Calu3 (cell line): ENCODE measurements at regions not wholly inside any gene's neighbourhood (a gene's known extent, or its start where the extent isn't known, plus 50 kb on each side); places are given as distances from the start of the nearest gene placed in this dataset.

Experiments
- BruUV-seq: library from RNA; stranded (reverse); fragments of 400-500 nt; replicated peaks from 2 replicates; lab custom pipeline; 2021; lab: Mats Ljungman, UMichigan
- CTCF ChIA-PET: fragments of 300-600 bp; sonication (Branson Sonifier 250); formaldehyde crosslinking; loops from one replicate; lab custom pipeline; 2022; ENCODE audit warnings: antibody characterized with exemption; lab: Charles Lee
- DNase-seq: peaks from one replicate; pipeline ENCODE4 v3.0.0; 2022
- H3K27ac Mint-ChIP-seq: one replicate; pipeline ENCODE4 v1.8.0; 2022; ENCODE audit warnings: mixed read lengths; ENCODE audit not compliant: unreplicated experiment
- H3K27me3 Mint-ChIP-seq: one replicate; pipeline ENCODE4 v1.8.0; 2022; ENCODE audit warnings: mixed read lengths; ENCODE audit not compliant: unreplicated experiment
- H3K36me3 Mint-ChIP-seq: one replicate; pipeline ENCODE4 v1.8.0; 2022; ENCODE audit warnings: mild to moderate bottlenecking, moderate library complexity, mixed read lengths; ENCODE audit not compliant: insufficient read depth, unreplicated experiment
- H3K4me1 Mint-ChIP-seq: one replicate; pipeline ENCODE4 v1.8.0; 2022; ENCODE audit warnings: mild to moderate bottlenecking, low read depth, mixed read lengths; ENCODE audit not compliant: unreplicated experiment
- H3K4me3 Mint-ChIP-seq: one replicate; pipeline ENCODE4 v1.8.0; 2022; ENCODE audit warnings: mild to moderate bottlenecking, low read depth, moderate library complexity, mixed read lengths; ENCODE audit not compliant: unreplicated experiment
- H3K9me3 Mint-ChIP-seq: one replicate; pipeline ENCODE4 v1.8.0; 2022; ENCODE audit warnings: low read depth, mixed read lengths; ENCODE audit not compliant: unreplicated experiment
- intact Hi-C: fragments of 100-400 bp; cut with micrococcal nuclease; formaldehyde crosslinking; loops from one replicate; pipeline ENCODE4 v1.10.0; 2022; ENCODE audit not compliant: unreplicated experiment
- TF ChIP-seq, protein P1 (sequence below): fragments of 200-600 bp; IDR thresholded peaks from one replicate; pipeline ENCODE4 v1.8.0; 2022; ENCODE audit warnings: antibody characterized with exemption; ENCODE audit not compliant: unreplicated experiment

DNA sequence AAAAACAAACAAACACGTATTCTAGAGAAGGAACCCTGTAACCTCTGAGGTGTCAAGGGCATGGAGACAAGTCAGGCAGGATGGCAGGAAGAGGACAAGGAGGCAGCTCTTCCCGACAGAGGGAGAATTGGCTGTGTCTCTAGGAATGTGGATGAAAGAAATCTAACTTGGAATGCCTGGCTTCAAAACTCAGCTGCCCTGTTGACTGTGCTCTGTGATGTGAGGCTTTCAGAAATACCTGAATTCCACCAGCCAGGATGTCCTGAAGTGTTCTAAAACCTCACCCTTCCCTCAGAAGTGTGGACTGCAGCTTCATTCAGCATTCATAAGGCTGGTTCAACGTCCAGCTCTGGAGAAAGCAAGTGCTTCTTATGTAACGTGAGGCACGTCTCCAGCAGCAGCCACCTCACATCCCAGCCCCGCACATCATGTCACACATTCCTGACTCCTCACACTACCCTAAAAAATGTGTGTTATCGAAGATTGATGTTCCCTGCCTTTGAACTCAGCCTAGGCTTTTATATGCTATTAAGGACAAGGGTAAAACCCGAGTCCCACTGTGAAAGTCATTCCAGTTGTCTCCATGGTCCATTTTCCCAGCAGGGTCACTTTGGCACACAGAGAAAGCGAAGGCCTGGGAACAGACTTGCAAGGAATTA, 398.9 kb downstream of the ETS1 start:
- intact Hi-C loops: no loop called here
- Mint-ChIP-seq H3K36me3 (no peaks in the 10 kb centered on the region), H3K9me3 (peaks cover 9% of the 10 kb centered on the region), H3K27me3 (no peaks in the 10 kb centered on the region), H3K27ac (no peak overlapping the region), H3K4me1 (no peaks in the 10 kb centered on the region), H3K4me3 (no peak overlapping the region)
- TF ChIP-seq, protein P1, sequence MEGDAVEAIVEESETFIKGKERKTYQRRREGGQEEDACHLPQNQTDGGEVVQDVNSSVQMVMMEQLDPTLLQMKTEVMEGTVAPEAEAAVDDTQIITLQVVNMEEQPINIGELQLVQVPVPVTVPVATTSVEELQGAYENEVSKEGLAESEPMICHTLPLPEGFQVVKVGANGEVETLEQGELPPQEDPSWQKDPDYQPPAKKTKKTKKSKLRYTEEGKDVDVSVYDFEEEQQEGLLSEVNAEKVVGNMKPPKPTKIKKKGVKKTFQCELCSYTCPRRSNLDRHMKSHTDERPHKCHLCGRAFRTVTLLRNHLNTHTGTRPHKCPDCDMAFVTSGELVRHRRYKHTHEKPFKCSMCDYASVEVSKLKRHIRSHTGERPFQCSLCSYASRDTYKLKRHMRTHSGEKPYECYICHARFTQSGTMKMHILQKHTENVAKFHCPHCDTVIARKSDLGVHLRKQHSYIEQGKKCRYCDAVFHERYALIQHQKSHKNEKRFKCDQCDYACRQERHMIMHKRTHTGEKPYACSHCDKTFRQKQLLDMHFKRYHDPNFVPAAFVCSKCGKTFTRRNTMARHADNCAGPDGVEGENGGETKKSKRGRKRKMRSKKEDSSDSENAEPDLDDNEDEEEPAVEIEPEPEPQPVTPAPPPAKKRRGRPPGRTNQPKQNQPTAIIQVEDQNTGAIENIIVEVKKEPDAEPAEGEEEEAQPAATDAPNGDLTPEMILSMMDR: no peak
- no peak for DNase-seq
- CTCF ChIA-PET: no interaction called here
- BruUV-seq: no TSS peak

DNA sequence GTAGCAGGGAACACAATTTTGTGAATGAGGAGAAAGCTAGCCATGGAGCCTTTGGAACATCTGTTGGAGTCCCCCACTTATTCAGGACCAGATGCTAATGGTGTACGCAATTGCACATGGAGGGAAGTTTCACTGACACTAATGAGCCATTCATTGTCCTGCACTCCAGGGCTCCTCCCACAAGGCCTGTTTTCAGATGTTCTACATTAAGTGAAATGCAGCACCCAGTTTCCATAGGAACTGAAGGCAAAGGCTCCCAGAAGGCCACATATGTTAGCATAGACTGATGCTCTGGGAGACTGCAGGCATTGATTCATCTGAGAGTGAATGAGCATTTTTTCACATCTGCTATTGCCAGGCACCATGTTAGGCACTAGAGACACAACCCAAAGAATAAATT, 399.5 kb downstream of the ETS1 start:
- CTCF ChIA-PET: no interaction called here
- Mint-ChIP-seq H3K27ac (no peak overlapping the region), H3K4me3 (no peak overlapping the region), H3K4me1 (no peaks in the 10 kb centered on the region), H3K27me3 (no peaks in the 10 kb centered on the region), H3K9me3 (peaks cover 9% of the 10 kb centered on the region), H3K36me3 (no peaks in the 10 kb centered on the region)
- TF ChIP-seq, protein P1: no peak
- BruUV-seq: no TSS peak
- intact Hi-C loops: no loop called here
- DNase-seq: no peak

DNA sequence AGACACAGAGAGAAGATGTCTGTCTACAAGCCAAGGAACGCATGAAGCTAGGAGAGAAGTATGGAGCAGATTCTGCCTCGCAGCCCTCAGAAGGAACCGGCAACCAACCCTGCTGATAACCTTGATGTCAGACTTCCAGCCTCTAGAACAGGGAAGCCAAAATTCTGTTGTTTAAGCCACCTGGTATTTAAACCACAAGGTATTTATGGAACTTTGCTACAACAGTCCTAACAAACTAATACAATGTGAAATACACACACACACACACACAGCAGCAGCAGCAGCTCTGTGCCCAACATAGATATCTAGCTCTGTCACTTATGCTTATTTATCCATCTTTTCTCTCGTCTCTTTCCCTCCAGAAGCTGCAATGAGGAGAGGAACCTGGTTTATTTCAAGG, 400.0 kb downstream of the ETS1 start:
- H3K27me3 Mint-ChIP-seq: no peaks in the 10 kb centered on the region
- no peak overlapping the region for H3K4me3 Mint-ChIP-seq
- no peaks in the 10 kb centered on the region for H3K4me1 Mint-ChIP-seq
- no peaks in the 10 kb centered on the region for H3K36me3 Mint-ChIP-seq
- H3K9me3 Mint-ChIP-seq: peaks cover 9% of the 10 kb centered on the region
- CTCF ChIA-PET: no interaction called here
- intact Hi-C loops: no loop called here
- H3K27ac Mint-ChIP-seq: no peak overlapping the region
- TF ChIP-seq, protein P1: no peak
- no TSS peak for BruUV-seq
- no peak for DNase-seq

DNA sequence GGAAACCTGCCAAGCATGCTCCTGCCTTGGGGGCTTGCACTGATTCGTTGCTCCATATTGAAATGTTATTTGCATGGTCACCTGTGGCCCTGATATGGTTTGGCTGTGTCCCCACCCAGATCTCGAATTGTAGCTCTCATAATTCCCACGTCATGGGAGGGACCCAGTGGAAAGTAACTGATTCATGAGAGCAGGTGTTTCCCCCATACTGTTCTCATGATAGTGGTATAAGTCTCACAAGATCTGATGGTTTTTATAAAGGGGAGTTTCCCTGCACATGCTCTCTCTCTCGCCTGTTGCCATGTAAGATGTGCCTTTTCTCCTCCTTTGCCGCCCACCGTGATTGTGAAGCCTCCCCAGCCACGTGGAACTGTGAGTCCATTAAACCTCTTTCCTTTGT, 402.4 kb downstream of the ETS1 start:
- Mint-ChIP-seq H3K36me3 (no peaks in the 10 kb centered on the region), H3K27ac (no peak overlapping the region), H3K4me3 (no peak overlapping the region), H3K27me3 (no peaks in the 10 kb centered on the region), H3K9me3 (peaks cover 9% of the 10 kb centered on the region), H3K4me1 (peaks cover 15% of the 10 kb centered on the region)
- DNase-seq: no peak
- CTCF ChIA-PET: no interaction called here
- intact Hi-C loops: no loop called here
- TF ChIP-seq, protein P1: no peak
- BruUV-seq: no TSS peak
